ENCODE measurements at regions not wholly inside any gene's neighbourhood (a gene's known extent, or its start where the extent isn't known, plus 50 kb on each side); places are given as distances from the start of the nearest gene placed in this dataset.

DNA sequence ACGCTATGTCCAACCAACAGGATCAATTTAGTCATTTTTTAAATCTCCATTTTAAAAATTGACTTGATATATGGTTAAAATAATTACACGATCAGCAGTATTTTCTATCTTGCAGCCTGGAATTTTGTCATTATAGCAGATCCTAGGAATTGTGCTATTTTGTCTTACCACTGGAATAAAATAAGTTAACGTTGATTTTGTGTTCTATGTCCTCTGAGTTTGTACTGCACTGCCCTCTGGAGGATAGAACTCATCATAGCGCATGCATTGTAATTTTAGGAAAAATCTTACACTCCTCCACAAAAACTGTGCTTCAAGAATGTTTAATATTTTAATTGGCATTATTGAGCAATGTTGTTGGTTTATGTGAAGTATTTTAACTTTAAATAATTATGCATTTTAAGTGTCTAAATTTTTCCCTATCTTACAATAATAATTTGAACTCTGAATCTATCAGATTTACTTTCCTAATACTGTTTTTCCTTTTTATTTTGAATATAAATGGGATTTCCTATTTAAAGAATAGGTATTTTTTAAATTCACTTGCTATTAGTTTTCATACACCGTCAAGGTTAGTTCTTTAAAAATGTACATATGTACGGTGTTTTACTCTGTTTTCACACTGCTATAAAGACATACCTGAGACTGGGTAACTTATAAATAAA, 220.1 kb downstream of the PPP1R3A start:
- no peaks in the 10 kb centered on the region for H3K4me1 Mint-ChIP-seq

DNA sequence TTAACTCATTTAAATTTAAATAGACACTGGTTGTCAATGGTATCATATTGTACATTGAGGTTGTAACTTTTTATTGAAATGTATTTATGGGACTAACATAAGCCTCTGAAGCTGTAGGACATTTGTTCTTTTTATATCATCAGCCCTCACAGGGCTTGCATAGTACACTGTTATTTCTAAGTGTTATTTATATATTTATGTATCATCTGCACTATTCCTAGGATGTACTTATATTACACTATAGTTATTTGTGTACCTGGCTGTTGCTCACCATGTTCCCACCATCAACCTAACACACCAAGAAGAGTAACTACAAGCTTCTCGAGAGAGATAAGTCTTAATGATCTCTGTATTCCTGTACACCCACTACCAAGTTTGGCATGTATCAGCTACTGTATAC, 224.7 kb downstream of the PPP1R3A start:
- Mint-ChIP-seq H3K4me3 (no peak overlapping the region), H3K27me3 (peaks cover 1% of the 10 kb centered on the region), H3K9me3 (no peaks in the 10 kb centered on the region), H3K4me1 (no peaks in the 10 kb centered on the region), H3K36me3 (no peaks in the 10 kb centered on the region), H3K27ac (no peak overlapping the region)

More for the DNA sequence above, 220.1 kb downstream of the PPP1R3A start:
- Mint-ChIP-seq H3K27ac (no peak overlapping the region), H3K9me3 (no peaks in the 10 kb centered on the region), H3K36me3 (no peaks in the 10 kb centered on the region), H3K4me3 (no peak overlapping the region), H3K27me3 (peaks cover 1% of the 10 kb centered on the region)

DNA sequence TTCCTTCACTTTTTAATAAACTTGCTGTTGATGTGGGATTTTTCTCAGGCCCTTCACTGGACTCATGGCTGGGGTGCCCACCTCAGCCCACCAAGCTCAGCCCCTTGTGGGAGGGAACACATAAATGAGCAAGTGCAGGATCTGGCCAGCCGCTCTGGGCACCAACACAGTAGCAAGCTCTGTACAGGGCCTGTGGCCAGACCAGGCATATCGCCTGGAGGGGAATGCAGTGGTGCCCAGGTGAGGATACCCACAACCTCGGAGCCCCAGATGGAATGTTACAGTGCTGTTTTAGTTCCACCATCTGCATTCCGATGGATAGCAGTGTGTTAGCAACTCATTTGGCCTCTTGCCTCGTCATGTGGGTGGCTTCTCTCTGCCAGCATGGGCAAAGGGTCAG, 234.6 kb downstream of the PPP1R3A start:
- H3K9me3 Mint-ChIP-seq = no peaks in the 10 kb centered on the region
- no peak overlapping the region for H3K4me3 Mint-ChIP-seq
- H3K36me3 Mint-ChIP-seq = no peaks in the 10 kb centered on the region
- no peaks in the 10 kb centered on the region for H3K27me3 Mint-ChIP-seq
- H3K27ac Mint-ChIP-seq = no peak overlapping the region
- H3K4me1 Mint-ChIP-seq = no peaks in the 10 kb centered on the region

DNA sequence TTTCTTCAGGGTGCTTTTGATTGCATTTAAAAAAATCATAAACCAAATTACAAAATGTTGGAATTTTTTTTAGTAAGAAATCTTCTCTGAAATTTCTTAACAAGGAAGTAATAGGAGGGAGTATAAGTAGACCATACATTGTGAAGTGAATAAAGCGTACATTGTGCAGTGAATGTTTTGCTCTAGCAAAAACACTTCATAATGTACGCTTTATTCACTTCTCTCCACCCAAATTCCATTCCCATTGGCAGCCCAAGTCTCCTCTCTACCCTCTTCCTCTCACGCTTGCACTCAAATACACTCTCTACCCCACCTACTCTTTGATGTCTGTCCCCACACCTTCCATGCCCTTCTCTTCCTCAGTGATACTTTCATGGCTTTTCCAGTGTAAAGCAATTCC, 241.0 kb downstream of the PPP1R3A start:
- H3K4me3 Mint-ChIP-seq = no peak overlapping the region
- no peaks in the 10 kb centered on the region for H3K9me3 Mint-ChIP-seq
- H3K27me3 Mint-ChIP-seq = no peaks in the 10 kb centered on the region
- no peaks in the 10 kb centered on the region for H3K36me3 Mint-ChIP-seq
- no peaks in the 10 kb centered on the region for H3K4me1 Mint-ChIP-seq
- H3K27ac Mint-ChIP-seq = no peak overlapping the region

DNA sequence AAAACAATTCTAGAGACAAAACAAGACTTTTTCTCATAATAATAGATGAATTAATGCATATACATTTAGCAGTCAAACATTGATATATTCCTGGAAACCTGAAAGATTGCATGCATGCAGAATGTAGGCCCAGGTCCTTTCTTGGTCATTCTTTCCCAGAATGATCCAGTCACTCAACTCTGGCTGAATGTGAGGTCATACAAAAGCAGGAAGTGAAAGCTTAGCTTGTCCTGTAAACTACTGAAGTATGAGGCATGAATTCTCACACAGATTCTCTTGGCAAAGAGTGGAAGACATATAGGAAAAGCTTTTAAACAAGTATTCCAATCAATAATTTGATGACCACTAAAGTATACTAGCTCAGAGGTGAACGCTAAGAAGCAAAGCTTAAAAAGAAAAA, 253.9 kb downstream of the PPP1R3A start:
- Mint-ChIP-seq H3K36me3 (no peaks in the 10 kb centered on the region), H3K9me3 (peaks cover 2% of the 10 kb centered on the region), H3K27me3 (no peaks in the 10 kb centered on the region), H3K4me1 (no peaks in the 10 kb centered on the region), H3K27ac (no peak overlapping the region), H3K4me3 (no peak overlapping the region)

DNA sequence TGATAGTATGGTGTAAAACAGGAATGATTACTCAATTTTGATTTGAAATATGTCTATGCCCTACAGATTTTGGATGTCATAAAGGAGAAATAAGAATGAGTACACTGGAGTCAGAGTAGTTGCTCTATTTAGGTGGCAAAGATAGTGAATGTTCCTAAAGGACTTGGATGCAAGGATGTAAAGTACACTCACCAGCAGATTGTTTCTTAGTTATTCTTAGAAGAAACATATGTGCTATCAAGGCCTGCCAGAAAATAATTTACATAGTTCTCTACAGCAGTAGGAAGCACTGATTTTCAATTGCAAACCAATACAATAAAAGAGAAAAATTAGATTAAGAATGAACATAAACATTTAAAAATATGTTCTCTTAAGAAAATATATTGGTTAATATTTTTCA, 259.4 kb downstream of the PPP1R3A start:
- Mint-ChIP-seq H3K27ac (no peak overlapping the region), H3K36me3 (no peaks in the 10 kb centered on the region), H3K4me3 (no peak overlapping the region), H3K4me1 (no peaks in the 10 kb centered on the region), H3K27me3 (peaks cover 2% of the 10 kb centered on the region), H3K9me3 (no peaks in the 10 kb centered on the region)

DNA sequence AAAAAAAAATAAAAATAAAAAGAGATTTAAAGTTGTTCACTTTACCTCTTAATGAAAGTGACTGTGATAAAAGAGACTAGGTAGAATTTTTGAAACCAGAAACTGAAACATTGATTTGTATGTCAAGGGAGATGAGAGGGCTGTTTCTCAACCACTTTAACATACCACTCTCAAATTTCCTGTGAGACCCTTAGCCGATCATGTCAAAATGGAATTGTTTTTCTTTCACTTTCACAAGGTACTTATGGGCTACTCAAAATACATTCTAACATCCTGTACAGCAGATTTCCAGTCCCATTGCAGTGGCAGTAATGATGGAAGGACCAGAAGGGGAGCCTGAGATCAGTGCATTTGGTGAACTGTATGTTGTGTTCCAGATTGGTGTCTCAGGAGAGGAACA, 261.2 kb downstream of the PPP1R3A start:
- Mint-ChIP-seq H3K9me3 (no peaks in the 10 kb centered on the region), H3K27me3 (peaks cover 2% of the 10 kb centered on the region), H3K36me3 (no peaks in the 10 kb centered on the region), H3K4me3 (no peak overlapping the region), H3K4me1 (no peaks in the 10 kb centered on the region), H3K27ac (no peak overlapping the region)

DNA sequence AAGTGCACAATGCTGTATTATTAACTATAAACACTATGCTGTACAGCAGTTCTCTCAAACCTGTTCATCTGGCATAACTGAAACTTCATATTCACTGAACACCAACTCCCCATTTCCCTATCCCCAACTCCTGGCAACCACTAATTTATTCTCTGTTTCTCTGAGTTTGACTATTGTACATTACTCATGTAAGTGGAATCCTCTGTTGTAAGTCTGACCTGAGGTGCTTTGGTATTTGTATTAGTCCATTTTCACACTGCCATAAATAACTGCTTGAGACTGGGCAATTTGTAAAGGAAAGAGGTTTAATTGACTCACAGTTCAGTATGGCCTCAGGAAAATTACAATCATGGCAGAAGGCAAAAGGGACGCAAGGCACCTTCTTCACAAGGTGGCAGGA, 266.3 kb downstream of the PPP1R3A start:
- Mint-ChIP-seq H3K4me1 (no peaks in the 10 kb centered on the region), H3K27me3 (no peaks in the 10 kb centered on the region), H3K27ac (no peak overlapping the region), H3K9me3 (no peaks in the 10 kb centered on the region), H3K36me3 (no peaks in the 10 kb centered on the region), H3K4me3 (no peak overlapping the region)

DNA sequence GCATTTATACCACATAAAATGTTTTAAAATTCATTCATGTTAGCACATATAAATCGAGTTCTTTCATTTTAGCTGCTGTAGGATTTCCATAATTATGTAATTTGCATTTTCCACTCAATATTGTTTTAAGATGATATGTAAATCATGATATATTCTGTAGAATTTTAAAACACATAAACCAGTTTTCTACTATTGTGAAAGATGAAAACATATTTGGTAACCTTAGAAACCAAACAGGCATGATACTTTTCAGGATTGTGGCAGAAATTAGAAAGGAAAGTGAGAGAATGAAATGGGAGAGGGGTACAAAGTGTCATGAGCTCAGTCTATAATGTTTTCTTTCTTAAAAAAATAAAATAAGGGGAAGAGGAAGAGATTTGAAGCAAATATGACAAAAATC, 269.3 kb downstream of the PPP1R3A start:
- Mint-ChIP-seq H3K4me3 (no peak overlapping the region), H3K36me3 (no peaks in the 10 kb centered on the region), H3K27ac (no peak overlapping the region), H3K27me3 (no peaks in the 10 kb centered on the region), H3K4me1 (no peaks in the 10 kb centered on the region), H3K9me3 (no peaks in the 10 kb centered on the region)

DNA sequence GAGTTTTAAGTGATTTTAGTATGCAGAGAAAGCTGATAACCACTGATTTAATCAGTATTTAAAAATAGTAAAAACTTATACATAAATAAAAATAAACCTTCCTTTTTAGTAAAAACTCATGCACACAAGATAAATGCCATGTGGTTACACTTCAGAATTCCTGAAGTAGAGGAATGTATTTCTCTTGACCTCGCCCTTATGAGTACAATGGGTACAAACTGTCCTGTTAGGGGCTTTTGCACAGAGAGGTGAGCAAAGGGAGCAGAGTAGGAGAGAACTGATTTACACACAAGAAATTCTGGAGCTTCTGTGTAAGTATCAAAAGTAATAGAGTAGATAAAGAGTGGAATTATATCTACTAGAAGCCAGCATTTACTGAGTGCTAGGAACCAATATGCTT, 279.6 kb downstream of the PPP1R3A start:
- H3K4me3 Mint-ChIP-seq = no peak overlapping the region
- H3K27me3 Mint-ChIP-seq = peaks cover 1% of the 10 kb centered on the region
- H3K9me3 Mint-ChIP-seq = no peaks in the 10 kb centered on the region
- H3K36me3 Mint-ChIP-seq = no peaks in the 10 kb centered on the region
- H3K4me1 Mint-ChIP-seq = no peaks in the 10 kb centered on the region
- H3K27ac Mint-ChIP-seq = no peak overlapping the region

DNA sequence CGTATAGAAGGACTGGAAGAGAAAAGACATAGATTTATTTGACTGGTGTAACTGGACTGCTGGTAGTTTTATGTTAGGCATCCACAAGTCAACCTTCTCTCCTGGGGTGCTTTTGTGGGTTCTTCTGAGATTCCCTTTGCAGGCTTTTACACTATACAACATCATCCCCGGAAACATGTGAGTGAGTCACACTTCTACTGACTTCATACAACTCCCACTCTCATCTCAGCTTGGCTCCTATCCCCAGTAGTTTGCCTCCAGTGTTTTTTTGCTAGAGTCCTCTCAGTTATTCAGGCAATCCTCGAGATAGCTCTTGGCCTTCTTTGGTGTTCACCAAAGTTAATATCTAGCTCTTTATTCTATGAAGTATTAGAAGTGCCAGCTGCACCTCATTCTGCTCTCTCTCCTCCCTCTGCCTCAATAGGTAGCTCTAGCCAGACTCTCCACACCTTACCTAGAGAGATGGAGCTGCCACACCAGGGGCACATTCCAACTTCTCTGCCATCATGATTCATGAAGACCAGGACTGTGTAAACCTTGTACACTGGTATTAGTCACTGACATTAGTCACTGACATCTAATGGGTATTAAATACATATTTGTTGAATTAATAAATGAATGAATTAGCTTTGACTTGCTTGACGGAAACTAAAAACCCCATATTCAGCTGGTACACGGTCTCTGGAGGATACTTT, 281.9 kb downstream of the PPP1R3A start:
- Mint-ChIP-seq H3K27ac (no peak overlapping the region), H3K27me3 (peaks cover 1% of the 10 kb centered on the region), H3K36me3 (no peaks in the 10 kb centered on the region), H3K4me1 (no peaks in the 10 kb centered on the region), H3K4me3 (no peak overlapping the region), H3K9me3 (no peaks in the 10 kb centered on the region)

DNA sequence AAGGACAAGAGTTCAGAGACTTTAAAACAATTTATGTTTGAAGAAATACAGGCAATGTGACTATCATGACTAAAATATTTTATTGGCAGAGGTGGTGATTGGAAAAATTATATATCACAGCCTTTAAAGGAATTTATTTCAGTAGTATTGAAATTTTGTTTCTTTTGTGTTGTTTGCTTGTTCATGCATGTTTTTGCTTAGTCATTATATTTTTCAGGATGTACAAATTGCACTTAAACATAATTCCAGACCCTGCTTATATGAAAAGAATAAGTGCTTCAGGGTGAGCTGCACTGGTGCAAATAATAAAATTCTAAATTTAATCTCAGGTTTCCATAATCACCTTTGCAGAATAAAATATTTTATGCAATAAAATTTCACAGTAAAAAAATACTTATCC, 283.3 kb downstream of the PPP1R3A start:
- Mint-ChIP-seq H3K4me1 (no peaks in the 10 kb centered on the region), H3K36me3 (no peaks in the 10 kb centered on the region), H3K27ac (no peak overlapping the region), H3K9me3 (no peaks in the 10 kb centered on the region), H3K4me3 (no peak overlapping the region), H3K27me3 (peaks cover 1% of the 10 kb centered on the region)

DNA sequence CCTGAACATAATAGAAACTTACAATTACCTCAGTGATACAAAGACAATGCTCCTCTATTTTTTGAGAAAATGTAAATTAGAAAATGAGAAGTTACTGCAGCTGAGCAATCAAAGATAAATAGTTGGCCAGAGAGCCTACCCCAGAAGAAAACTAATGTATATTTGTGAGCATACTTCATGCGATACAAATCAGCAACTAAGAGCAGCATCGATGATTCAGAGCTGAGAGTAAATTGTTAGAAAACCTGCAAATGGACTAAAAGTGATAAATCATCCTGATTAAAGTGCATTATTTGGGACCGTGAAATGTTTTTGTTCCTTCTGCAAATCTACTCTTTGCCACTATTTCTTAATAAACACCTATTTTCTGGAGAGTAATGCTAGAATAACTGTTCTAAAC, 285.7 kb downstream of the PPP1R3A start:
- H3K36me3 Mint-ChIP-seq = no peaks in the 10 kb centered on the region
- H3K4me1 Mint-ChIP-seq = no peaks in the 10 kb centered on the region
- no peaks in the 10 kb centered on the region for H3K27me3 Mint-ChIP-seq
- no peak overlapping the region for H3K4me3 Mint-ChIP-seq
- no peak overlapping the region for H3K27ac Mint-ChIP-seq
- H3K9me3 Mint-ChIP-seq = no peaks in the 10 kb centered on the region

DNA sequence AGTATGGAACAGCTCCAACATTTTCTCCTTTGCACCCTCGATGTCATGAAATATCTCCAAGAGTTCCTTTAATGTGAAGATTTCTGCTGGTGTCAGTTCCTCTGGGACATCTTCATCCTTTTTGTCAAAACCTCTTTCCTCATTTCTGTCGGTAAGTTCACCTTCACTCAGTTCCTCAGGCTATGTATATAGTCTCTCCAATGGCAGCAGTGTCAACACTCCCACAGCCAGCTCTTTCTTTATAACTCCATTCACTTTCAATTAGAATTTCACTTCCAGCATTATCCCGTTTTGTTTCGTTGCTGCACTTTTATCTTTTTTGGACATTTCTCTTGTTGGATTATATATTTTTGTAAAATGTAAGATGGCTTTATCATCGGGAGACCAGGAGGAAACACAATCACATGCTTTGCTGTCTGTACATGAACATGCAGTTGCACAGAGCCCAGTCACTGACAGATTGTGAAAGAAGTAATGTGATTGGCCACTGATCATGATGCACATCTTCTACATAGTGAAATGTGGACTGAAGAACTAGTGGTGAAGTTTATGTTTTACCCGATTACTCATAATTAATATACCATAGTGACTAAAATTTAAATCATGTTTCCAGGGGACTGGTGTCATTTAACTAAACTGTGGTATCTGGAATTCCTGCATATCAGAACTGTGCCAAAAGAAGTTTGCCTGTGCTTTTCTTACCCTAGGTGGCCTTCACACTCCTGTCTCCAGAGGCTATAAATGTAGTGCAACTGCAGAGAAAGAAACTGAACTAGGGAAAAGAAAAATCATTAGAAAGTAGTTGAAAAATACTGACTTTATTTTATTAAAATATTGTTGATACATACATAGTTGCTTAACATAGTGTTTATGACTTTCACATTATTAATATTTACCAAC, 289.6 kb downstream of the PPP1R3A start:
- Mint-ChIP-seq H3K36me3 (no peaks in the 10 kb centered on the region), H3K4me3 (no peak overlapping the region), H3K4me1 (no peaks in the 10 kb centered on the region), H3K9me3 (no peaks in the 10 kb centered on the region), H3K27me3 (no peaks in the 10 kb centered on the region), H3K27ac (no peak overlapping the region)

DNA sequence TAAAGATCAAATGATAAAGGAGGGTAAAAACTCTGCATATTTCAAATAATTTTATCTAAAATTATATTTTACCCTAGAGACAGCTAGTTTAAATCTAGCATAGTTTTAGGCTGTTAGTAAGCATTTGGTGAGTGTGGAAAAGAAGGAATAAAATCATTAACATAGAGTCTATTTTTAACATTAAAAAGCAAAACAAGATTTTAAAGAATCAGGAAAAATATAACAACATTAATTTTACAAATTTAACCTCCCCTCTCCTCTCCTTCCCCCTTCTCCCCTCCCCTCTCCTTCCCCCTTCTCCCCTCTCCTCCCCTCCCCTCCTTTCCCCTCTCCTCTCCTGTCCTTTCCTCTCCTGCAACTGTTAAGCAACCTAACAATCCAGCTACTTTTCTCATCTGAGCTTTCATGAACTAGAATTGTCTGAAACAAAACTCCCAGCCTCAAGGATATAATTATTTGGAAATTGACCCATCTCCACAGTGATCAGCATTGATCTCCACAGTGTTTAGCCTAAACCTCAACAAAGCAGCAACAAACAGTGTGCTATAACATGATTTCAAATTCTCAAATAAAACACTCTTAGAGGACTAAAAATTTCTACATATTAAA, 293.2 kb downstream of the PPP1R3A start:
- Mint-ChIP-seq H3K9me3 (no peaks in the 10 kb centered on the region), H3K27ac (no peak overlapping the region), H3K4me3 (no peak overlapping the region), H3K36me3 (no peaks in the 10 kb centered on the region), H3K27me3 (no peaks in the 10 kb centered on the region), H3K4me1 (no peaks in the 10 kb centered on the region)

DNA sequence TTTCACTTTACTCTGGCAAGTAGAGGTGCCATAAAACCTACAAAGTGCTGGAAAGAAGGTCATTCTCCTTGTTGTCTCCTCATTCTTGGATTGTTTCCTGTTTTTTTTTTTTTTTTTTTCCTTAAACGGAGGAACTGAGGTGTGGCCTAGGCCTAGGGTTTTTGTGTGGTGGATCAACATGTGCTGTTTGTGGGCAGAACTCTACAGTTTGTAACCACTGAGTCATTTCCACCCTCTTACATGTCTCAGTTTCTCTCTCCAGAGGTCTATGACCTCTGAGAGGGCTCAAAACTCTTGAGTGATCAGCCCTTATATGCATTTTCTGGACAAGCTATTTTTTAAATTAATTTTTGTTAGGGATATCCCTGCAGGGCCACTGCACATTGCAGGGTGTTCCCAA, 296.0 kb downstream of the PPP1R3A start:
- Mint-ChIP-seq H3K4me3 (no peak overlapping the region), H3K9me3 (peaks cover 5% of the 10 kb centered on the region), H3K4me1 (no peaks in the 10 kb centered on the region), H3K27me3 (no peaks in the 10 kb centered on the region), H3K27ac (no peak overlapping the region), H3K36me3 (no peaks in the 10 kb centered on the region)

All from activated naive CD4-positive, alpha-beta T cell treated with anti-CD3 and anti-CD28 coated beads, Interleukin-2, amount 50 U/mL, for 24 hours (primary cell).